COLO668 (cell line): ENCODE measurements at regions not wholly inside any gene's neighbourhood (a gene's known extent, or its start where the extent isn't known, plus 50 kb on each side); places are given as distances from the start of the nearest gene placed in this dataset.
"Not testable (repeated sequence)": the region's sequence is repeated elsewhere in the genome, so short reads cannot be mapped to it uniquely, and the experiment has no call there.

ENCODE experiments used
- DNase-seq: peaks from one replicate; lab custom pipeline; 2025; ENCODE audit not compliant: unreplicated experiment; lab: John Stamatoyannopoulos, UW

DNA sequence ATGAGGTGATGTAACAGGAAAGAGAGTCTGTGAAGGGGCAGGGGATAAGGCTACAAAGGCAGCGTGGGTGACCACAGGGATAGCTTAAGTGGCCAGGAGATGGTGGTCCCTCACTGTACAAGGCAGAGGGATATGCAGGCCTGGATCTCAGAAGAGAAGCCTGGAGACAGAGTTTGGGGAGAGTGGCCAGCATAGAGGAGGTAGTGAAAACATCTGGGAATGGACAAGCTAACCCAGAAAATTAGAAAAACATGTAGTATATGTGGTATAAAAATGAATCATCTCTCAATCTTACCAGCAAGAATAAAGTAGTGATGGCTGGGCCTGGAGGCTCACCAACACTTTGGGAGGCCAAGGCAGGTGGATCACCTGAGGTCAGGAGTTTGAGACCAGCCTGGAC, 349.2 kb upstream of the KLF4 start:
- DNase-seq, result no peak

DNA sequence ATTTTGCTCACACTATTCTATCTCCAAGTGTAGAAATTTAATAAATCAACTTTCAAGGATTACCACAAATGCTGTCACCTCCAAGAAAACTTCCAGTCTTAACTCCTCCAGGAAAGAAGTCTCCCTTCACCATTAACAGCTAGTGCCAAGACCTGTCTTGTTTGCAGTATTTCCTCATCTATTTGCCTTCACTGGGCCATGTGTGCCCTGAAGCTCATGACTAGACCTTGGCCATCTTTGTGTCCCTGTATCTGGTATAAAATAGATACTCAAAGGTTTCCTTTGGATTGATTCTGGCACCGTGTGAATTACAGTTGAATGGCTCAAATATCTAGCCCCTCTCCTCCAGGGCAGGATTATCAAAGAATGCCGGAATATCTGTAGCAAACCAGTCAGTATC, 346.7 kb upstream of the KLF4 start:
- DNase-seq, result no peak

DNA sequence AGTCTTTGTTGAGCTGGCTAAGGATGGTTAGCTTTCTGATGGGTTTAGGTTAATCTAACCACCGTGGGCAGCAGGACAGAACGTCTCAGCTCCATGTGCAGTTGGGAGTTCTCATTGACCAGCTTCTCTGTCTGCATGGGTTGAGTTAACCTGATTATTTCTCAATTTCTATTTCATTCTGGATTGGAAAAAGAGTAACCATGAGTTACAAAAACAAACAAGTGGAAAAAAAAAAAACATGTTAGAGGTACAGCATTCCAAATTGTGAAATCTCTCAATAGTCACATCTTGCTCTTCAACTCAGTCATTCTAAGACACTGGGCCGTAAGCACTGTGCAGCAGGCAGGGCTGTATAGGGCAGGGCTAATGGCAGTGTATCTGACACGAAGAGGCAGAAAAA, 343.7 kb upstream of the KLF4 start:
- DNase-seq, result no peak

DNA sequence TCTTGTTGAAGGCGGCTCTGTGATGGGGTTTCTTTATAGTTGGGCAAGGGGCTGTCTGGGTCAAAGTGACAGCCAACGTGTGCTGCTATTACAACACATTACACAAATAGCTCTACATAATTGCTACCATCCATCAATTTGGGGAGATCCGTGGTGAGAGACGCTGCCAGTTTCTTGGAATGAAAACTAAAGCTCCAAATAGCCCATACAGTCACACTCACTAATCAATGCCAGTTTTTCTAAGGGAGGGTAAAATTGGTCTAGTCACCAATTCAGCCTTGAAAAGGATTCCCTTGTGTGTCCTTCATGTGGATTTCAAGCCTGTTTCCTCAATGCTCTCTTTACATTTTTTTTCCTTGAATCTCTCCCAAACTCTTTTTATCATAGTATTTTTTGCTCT, 343.3 kb upstream of the KLF4 start:
- no peak for DNase-seq

DNA sequence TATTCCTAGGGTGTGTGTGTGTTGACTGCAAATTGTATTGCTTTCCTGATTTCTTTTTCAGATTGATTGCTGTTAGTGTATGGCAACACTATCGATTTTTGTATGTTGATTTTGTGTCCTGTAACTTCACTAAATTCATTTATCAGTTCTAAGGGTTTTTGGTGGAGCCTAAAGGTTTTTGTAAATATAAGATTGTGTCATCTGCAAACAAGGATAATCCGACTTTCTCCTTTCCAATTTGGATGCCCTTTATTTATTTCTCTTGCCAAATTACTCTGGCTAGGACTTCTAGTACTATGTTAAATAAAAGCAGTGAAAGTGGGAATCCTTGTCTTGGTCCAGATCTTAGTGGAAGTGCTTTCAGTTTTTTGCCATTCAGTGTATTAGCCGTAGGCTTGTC, 340.9 kb upstream of the KLF4 start:
- DNase-seq, result no peak

DNA sequence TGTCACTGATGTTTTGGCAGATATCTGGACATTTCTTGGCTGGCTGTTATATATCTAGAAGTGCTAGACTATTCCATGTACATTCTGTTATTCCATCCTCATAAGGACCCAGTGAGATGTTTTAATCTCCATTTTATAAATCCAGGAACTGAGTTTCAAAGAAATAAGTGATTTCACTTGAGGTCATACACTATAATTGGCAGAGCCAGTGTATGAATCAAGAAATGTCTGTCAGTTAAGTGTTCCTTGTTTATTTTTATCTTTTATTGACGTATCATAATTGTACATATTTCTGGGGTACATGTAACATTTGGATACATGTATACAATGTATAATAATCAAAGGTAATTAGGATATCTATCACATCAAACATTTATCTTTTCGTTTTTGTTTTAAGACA, 338.3 kb upstream of the KLF4 start:
- DNase-seq, result no peak

DNA sequence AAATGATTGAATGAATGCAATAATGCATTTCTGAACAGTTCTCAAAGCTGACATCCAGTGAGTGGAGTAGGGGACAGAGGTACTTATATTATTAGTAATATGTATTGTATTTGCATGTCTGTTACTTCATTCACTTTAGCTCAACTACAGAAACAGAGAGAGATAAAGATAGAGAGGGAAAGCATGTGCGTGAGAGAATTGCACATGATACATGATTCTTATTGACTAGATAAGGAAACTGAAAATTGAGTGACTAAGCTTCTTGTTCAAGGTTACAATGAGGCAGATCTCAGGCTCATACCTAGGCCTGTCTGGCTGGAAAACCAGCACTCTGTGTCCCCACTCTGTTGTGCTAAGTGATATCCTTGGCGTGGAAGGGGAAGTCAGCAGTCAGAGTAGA, 337.7 kb upstream of the KLF4 start:
- no peak for DNase-seq

DNA sequence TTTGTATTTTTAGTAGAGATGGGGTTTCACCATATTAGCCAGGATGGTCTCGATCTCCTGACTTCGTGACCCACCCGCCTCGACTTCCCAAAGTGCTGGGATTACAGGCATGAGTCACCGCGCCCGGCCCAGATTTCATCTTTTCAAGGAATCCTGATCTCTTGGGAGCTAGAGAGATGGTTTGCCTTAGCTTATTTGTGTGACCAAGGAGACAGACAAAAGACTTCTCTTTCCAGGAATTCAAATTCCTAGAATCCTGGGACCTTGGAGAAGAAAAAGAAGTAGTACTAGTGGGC, 337.1 kb upstream of the KLF4 start:
- DNase-seq, result not testable (repeated sequence)

DNA sequence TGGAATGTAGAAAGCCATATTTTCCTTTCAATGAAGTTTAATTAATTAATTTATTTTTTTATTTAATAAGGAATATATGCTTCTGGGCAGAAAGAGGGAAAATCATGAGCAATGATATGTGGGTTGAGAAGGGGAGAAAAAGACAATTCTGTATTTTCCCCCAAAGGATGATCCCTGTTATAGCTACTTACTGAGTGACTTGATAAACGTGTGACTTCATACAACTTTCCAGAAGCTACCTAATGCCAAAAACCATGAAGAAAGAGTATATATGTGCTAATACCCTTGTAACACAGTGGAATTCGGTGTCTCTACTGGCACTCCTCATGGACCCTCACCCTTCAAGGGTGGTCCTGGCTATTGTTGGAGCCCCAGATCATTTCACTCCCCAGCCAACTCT, 335.0 kb upstream of the KLF4 start:
- DNase-seq, result no peak

DNA sequence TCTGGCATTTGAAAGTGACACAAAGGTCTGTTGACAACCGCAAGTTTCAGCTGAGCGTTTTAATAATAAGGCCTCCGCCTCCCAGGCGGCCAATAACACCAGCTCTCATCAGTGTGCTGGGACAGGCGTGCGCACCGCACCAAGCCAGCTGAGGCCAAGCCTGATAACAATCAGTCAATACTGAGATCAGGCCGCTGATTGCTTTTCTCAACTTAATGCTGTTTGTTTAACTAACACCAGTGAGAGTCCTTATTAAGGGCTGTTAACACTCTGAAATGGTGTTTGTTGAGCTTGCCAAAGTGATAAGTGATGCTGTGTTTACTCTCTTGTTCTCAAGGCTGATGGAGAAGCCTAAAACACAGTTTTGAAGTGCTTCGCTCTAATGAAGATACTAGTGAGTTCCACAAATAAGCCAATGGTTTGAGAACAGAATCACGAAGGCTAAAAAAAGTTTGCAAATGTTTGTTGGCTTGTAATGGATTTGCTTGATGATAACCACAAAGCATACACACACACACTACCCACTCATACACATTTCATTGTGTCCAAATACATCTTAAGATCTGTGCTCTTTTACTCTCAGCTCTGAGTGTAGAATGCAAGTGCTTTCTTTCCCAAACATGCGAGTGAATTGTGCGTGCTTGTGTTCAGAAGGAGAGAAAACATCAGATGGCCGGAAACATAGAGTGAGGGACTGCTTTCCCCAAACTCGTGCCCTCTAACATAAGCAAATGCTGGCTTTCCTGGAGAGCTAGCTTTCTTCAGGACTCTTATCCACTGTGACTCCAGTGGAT, 330.4 kb upstream of the KLF4 start:
- DNase-seq, result peak; percentile 48

DNA sequence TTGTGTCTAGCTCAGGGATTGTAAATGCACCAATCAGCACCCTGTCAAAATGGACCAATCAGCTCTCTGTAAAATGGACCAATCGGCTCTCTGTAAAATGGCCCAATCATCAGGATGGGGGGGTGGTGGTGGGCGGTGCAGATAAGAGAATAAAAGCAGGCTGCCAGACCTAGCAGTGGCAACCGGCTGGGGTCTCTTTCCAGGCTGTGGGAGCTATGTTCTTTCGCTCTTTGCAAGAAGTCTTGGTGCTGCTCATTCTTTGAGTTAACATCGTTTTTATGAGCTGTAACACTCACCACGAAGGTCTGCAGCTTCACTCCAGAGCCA, 328.9 kb upstream of the KLF4 start:
- not testable (repeated sequence) for DNase-seq

DNA sequence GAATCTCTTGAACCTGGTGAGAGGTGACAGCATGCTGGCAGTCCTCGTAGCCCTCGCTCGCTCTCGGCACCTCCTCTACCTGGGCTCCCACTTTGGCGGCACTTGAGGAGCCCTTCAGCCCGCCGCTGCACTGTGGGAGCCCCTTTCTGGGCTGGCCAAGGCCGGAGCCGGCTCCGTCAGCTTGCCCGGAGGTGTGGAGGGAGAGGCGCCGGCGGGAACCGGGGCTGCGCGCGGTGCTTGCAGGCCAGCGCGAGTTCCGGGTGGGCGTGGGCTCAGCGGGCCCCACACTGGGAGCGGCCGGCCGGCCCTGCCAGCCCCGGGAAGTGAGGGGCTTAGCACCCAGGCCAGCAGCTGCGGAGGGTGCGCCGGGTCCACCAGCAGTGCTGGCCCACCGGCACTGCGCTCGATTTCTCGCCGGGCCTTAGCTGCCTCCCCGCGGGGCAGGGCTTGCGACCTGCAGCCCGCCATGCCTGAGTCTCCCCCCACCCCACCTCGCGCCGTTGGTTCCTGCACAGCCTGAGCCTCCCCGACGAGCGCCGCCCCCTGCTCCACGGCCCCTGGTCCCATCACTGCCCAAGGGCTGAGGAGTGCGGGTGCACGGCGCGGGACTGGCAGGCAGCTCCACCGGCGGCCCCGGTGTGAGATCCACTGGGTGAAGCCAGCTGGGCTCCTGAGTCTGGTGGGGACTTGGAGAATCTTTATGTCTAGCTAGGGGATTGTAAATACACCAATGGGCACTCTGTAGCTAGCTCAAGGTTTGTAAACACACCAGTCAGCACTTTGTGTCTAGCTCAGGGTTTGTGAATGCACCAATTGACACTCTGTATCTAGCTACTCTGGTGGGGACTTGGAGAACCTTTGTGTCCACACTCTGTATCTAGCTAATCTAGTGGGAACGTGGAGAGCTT, 328.3 kb upstream of the KLF4 start:
- not testable (repeated sequence) for DNase-seq

DNA sequence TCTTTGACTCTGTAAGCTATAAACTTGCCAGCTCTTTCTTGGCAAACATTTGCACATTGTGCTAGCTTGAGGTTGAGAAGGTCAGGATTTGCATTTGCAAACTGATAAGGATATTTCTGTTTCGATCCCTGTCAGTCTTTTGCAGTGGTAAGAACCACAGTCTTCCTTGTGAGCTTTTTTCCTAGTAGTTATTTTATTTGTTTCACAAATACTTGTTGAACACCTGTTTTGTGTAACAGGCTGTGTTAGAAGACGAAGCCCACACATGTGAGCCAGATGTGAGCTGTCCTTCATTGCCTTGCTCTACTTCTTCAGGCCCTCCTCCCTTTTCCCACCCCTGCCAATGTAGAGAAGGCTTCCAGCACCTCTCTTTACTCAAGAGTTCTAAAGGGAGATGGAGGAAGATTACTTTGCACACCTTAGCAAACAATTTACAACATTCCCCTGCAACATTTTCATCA, 327.0 kb upstream of the KLF4 start:
- no peak for DNase-seq

DNA sequence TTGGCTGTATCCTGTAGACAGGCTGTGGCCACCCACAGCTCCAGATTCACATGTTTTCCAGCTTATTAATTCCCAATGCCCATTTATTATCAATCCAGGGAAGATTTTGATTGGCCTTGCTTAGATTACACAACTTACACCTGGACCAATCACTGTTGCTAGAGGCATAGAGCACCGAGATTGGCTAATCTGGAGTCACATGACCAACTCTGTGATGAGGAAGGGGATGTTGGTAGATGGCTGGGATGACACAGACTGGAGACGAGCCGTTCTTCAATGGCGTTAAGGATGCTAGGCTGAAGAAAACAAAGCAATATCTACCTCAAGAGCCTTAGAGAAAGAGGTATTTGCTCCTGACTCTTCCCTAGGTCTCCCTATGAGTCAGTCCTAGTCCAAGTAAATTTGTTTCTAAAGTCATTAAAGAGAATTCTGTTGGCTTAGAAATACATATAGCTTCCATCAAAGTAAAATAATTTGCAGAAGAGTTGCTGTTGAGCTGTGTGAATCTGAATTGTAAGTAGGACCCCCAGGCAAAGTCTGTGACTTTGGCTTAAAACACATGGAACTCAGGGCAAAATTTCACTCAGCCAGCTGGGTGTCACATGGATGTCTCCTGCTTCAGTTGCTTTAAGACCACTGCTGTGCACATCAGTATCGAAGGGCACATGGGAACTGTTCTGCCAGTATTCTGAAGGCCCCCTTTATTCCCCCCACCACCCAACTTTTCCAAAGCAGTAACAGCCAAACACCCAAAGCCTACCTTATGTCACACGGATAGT, 326.4 kb upstream of the KLF4 start:
- DNase-seq, result no peak

DNA sequence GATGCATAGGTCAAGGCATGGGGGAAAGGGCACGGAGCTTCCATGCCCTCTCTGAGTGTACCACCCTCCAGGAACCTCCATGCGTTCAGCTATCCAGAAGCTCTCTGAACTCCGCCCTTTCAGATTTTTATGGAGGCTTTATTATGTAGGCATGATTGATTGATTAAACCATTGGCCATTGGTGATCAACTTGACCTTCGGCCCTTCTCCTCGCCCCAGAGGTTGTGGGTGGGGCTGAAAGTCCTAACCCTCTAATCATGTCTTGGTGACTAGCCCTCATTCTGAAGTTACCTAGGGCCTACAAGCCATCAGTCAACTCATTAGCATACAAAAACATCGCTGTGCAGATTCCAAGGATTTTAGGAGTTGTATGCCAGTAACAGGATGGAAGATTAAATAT, 323.7 kb upstream of the KLF4 start:
- DNase-seq, result no peak

DNA sequence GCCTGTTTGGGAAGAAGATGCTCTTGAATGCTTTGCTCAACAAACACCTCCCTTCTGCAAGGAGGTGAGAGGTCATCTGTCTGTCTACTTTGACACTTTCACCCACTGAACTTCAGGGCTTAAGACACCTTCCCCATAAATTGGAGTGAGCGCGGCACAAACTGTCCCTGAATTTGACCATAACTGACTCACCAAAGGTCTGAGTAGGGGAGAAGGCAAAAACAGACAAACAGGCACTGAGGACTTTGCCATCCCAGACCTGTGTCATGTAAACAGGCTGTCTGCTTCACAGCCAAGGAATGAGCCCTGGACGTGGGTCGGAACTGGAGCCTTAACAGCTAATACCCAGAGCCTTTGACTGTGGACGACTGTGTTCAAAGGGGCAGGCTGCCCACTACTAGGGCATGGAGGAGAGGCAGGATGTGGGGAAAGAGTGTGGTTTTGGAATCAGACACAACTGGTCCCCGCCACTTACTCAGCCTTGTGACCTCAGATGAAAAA, 320.9 kb upstream of the KLF4 start:
- no peak for DNase-seq

DNA sequence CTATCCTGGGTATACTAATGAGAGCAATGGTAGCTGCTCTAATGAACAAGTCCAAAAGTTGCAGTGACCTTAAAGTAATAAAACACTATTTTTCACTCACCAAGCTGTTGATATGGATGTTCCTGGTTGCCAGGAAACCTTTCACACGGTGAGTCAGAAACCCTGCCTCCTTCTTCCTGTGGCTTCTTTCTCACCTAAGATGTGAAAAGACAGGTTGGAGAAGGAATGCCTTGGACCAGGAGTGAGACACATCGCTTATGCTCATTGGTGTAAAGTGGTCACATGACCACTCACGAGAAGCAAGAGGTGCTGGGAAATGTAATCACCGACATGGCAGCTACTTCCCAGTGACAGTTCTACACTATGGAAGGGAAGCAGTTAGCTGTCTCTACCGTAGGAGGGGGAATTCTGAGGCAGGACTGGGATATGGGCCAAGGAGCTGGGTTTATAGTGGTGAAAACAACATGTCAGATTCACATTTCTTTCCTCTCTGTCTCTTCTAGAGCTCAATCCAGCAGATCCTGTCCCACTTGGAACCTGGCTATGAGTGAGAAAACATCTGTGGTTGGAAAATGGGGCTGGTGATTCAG, 320.4 kb upstream of the KLF4 start:
- DNase-seq, result no peak

DNA sequence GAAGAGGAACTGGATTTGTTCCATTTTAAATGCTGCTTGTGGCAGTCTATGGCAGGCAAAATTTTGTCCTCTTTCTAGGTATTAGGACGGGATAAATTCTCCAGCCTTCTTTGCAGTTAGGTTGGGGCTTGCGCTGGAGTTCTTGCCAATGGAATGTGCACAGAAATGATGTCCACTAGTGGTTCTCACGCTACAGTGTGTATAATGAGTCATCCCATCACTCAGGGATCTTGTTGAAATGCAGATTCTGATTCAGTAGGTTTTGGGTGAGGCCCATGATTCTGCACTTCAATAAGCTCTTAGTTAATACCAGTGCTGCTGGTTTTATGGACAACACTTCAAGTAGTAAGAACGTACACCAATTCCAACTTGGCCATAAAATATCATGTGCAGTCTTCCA, 317.6 kb upstream of the KLF4 start:
- no peak for DNase-seq

DNA sequence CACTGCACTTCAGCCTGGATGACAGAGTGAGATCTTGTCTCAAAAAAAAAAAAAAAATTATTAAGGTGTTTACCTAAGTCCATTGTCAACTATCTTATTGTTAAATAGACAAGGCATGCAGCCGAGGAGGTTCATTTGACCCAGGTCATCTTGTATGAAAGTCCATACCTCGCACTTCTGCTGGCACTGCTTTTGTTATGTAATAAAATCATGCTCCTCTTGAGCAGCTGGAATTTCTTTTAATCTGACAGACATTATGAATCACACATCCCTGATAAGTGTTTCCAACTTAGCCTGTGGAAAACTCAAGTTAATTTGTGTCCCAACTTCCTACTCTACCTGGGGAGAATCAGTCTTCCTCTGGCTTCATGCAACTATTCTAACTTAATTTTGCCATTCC, 315.6 kb upstream of the KLF4 start:
- no peak for DNase-seq

DNA sequence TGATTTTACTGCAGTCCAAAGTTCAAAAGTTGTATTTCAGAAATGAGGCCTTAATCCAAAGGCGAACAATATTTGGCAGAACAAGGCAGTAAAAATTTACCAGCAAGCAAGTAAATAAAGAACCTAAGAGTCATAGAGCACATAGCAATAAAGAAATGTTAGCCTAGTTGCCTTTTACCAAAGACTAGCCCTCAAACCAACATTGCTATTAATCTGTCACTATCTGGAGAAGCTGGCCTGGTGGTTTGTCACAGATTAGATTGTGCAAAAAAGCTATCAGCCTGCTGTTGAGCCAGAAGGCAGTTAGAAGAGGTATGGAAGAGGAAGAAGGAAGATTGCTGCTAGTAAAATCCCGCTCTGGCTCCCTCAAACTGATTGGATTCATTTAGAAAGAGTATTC, 304.7 kb upstream of the KLF4 start:
- no peak for DNase-seq

DNA sequence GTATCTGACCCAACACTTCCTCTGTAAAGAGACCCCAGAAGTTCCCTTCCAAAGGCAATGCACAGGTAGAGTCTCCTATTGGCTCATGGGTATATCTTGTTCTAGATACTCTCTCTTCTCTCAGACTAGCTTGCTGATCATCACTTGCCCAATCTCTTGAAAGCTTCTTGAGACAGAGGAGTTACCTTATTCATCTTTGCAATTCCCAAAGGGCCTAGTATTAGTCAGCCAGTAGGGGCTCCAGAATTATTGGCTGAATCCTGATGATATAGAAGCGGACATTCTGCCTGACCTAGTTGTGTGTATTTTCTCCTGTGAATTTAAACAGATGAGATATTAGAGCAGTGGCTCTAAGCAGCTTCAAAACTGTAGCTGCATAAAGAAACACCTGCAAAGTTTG, 304.0 kb upstream of the KLF4 start:
- DNase-seq, result no peak
